ENCODE measurements at regions not wholly inside any gene's neighbourhood (a gene's known extent, or its start where the extent isn't known, plus 50 kb on each side); places are given as distances from the start of the nearest gene placed in this dataset.

- TF ChIP-seq CTCF (IDR thresholded peaks at IDR 0.05; ENCODE audit: borderline replicate concordance, extremely low read depth, low read length, poor library complexity, severe bottlenecking) (no peak), EZH2 (IDR thresholded peaks at IDR 0.05; ENCODE audit: borderline replicate concordance, low read depth, low read length, severe bottlenecking) (no peak)
These were observed 133.2 kb upstream of the DDHD1 start for GRCh38 chr14:53286301-53286700.

All from DND-41 (cell line).